ENCODE measurements at regions not wholly inside any gene's neighbourhood (a gene's known extent, or its start where the extent isn't known, plus 50 kb on each side); places are given as distances from the start of the nearest gene placed in this dataset.

DNA sequence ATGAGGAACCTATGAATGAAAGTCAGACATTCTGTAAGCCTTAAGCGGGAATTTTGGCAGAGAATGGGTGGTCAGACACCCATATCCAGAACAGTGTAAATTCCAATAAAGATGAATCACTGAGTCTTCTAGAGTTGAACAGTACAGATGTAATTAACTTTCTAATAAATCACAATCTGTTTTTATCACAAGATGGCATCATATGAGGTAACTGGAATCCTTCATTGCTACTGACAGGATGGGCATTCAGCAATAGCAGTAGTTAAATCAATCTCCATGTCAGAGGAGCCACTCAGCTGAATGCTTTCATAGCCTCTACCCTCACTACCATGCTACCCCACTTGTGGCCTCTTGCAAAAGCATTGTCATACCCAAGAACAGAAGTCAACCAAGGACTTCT, 690.3 kb downstream of the AMY1C start:
- H3K4me3 Mint-ChIP-seq, result no peak overlapping the region
- TF ChIP-seq, protein P1, sequence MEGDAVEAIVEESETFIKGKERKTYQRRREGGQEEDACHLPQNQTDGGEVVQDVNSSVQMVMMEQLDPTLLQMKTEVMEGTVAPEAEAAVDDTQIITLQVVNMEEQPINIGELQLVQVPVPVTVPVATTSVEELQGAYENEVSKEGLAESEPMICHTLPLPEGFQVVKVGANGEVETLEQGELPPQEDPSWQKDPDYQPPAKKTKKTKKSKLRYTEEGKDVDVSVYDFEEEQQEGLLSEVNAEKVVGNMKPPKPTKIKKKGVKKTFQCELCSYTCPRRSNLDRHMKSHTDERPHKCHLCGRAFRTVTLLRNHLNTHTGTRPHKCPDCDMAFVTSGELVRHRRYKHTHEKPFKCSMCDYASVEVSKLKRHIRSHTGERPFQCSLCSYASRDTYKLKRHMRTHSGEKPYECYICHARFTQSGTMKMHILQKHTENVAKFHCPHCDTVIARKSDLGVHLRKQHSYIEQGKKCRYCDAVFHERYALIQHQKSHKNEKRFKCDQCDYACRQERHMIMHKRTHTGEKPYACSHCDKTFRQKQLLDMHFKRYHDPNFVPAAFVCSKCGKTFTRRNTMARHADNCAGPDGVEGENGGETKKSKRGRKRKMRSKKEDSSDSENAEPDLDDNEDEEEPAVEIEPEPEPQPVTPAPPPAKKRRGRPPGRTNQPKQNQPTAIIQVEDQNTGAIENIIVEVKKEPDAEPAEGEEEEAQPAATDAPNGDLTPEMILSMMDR (IDR thresholded peaks at IDR 0.05), result no peak
- intact Hi-C loops (cut with micrococcal nuclease), result no loop called here
- no peaks in the 10 kb centered on the region for H3K36me3 Mint-ChIP-seq (ENCODE audit: low read depth)
- no peaks in the 10 kb centered on the region for H3K27me3 Mint-ChIP-seq
- ATAC-seq (ENCODE audit: low read depth) (no peak), DNase-seq (no peak)
- no peak overlapping the region for H3K27ac Mint-ChIP-seq
- H3K4me1 Mint-ChIP-seq, result no peaks in the 10 kb centered on the region
- no peaks in the 10 kb centered on the region for H3K9me3 Mint-ChIP-seq
- CTCF ChIA-PET, result no interaction called here
- POLR2A ChIA-PET, result no interaction called here

DNA sequence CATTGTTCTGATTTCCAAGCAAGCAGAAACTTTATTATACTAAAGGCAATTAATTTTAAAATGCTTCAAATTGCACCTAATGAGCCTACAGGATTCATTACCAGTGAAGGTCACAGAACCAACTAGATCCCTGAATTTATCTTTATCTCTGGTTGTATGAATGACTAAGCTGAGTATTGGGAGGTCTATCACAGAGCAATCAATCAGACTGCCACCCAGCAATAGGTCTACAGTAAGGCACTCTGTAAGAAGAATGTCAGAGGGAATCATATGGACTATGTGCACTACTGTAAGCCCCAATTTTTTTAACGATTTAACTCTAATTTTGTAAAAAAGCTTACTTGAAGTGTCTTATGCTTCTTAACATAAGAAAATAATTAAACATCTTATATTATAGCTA, 707.0 kb downstream of the AMY1C start:
- Mint-ChIP-seq H3K36me3 (ENCODE audit: low read depth) (no peaks in the 10 kb centered on the region), H3K27me3 (no peaks in the 10 kb centered on the region), H3K27ac (no peak overlapping the region), H3K4me1 (no peaks in the 10 kb centered on the region), H3K4me3 (no peak overlapping the region), H3K9me3 (peaks cover 29% of the 10 kb centered on the region)
- DNase-seq (no peak), ATAC-seq (ENCODE audit: low read depth) (no peak)
- TF ChIP-seq, protein P1 (IDR thresholded peaks at IDR 0.05), result no peak
- intact Hi-C loops (cut with micrococcal nuclease), result no loop called here
- ChIA-PET POLR2A (no interaction called here), CTCF (no interaction called here)

DNA sequence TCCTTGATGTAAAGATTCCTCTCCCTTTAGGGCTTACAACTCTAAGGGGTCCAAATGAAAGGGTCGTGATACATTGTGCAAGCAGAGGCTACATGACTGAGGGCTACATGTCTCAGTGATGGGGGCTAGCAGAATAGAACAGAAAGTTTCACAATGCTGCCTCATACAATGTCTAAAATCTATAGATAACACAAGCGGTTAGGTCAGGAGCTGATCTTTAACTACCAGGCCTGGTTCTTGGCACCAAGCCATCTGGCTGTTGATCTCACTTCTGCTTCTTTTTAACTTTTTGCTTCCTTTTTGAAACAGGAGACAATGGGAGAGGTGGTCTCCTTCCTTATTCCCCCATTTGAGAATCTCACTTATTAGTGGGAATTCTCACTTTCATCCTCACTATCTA, 710.2 kb downstream of the AMY1C start:
- TF ChIP-seq, protein P1 (IDR thresholded peaks at IDR 0.05), result no peak
- intact Hi-C loops (cut with micrococcal nuclease), result no loop called here
- ATAC-seq (ENCODE audit: low read depth) (no peak), DNase-seq (no peak)
- ChIA-PET CTCF (no interaction called here), POLR2A (no interaction called here)
- peaks cover 32% of the 10 kb centered on the region for H3K9me3 Mint-ChIP-seq
- H3K4me3 Mint-ChIP-seq, result no peak overlapping the region
- H3K27ac Mint-ChIP-seq, result no peak overlapping the region
- no peaks in the 10 kb centered on the region for H3K36me3 Mint-ChIP-seq (ENCODE audit: low read depth)
- no peaks in the 10 kb centered on the region for H3K27me3 Mint-ChIP-seq
- no peaks in the 10 kb centered on the region for H3K4me1 Mint-ChIP-seq

GRCh38 chr1:104460880-104461279, 711.2 kb downstream of the AMY1C start:
- TF ChIP-seq, protein P1 (IDR thresholded peaks at IDR 0.05), result no peak
- H3K9me3 Mint-ChIP-seq, result peaks cover 27% of the 10 kb centered on the region
- H3K27ac Mint-ChIP-seq, result no peak overlapping the region
- CTCF ChIA-PET, result no interaction called here
- no peaks in the 10 kb centered on the region for H3K27me3 Mint-ChIP-seq
- ATAC-seq (ENCODE audit: low read depth) (no peak), DNase-seq (no peak)
- POLR2A ChIA-PET, result no interaction called here
- intact Hi-C loops (cut with micrococcal nuclease), result no loop called here
- no peaks in the 10 kb centered on the region for H3K36me3 Mint-ChIP-seq (ENCODE audit: low read depth)
- H3K4me3 Mint-ChIP-seq, result no peak overlapping the region
- H3K4me1 Mint-ChIP-seq, result no peaks in the 10 kb centered on the region

- no peak overlapping the region for H3K4me3 Mint-ChIP-seq
- no peak for ATAC-seq (ENCODE audit: low read depth)
- no peaks in the 10 kb centered on the region for H3K27me3 Mint-ChIP-seq
- H3K27ac Mint-ChIP-seq, result no peak overlapping the region
- H3K9me3 Mint-ChIP-seq, result peaks cover 28% of the 10 kb centered on the region
- no peaks in the 10 kb centered on the region for H3K36me3 Mint-ChIP-seq (ENCODE audit: low read depth)
- intact Hi-C loops (cut with micrococcal nuclease), result no loop called here
- ChIA-PET POLR2A (no interaction called here), CTCF (no interaction called here)
- H3K4me1 Mint-ChIP-seq, result peaks cover 4% of the 10 kb centered on the region
- no peak for DNase-seq
- TF ChIP-seq, protein P1 (IDR thresholded peaks at IDR 0.05), result no peak
Measured at GRCh38 chr1:104463126-104463697, 713.5 kb downstream of the AMY1C start.

Measured in activated B cell treated with CpG ODN at 0.5 μM for 24 hours (primary cell).